Spleen (tissue), 11 donors: ENCODE measurements at regions not wholly inside any gene's neighbourhood (a gene's known extent, or its start where the extent isn't known, plus 50 kb on each side); places are given as distances from the start of the nearest gene placed in this dataset.

Experiments used
- DNase-seq: peaks from one replicate; pipeline ENCODE4 v3.0.0-alpha.2; 2020
- H3K27ac ChIP-seq, 8 donors: fragments of 200-600 bp; sonication (generic) in 7 of 8; 1 replicate in 4 of 8; 2 replicates in 4 of 8; pipeline versions ENCODE4 v1.5.0 to v1.8.0; 2016 to 2021; ENCODE audit warnings: inconsistent platforms in 4 of 8, mild to moderate bottlenecking in 4 of 8, moderate library complexity in 1 of 8
- H3K27me3 ChIP-seq, 7 donors: fragments of 200-600 bp; sonication (generic) in 6 of 7; replicated peaks in 1 of 7; 1 replicate in 4 of 7; 2 replicates in 3 of 7; pipeline versions ENCODE4 v1.5.0 to v1.8.0; 2016 to 2021; ENCODE audit warnings: inconsistent platforms in 3 of 7, mild to moderate bottlenecking in 1 of 7
- H3K36me3 ChIP-seq, 6 donors: fragments of 200-600 bp; sonication (generic) in 5 of 6; 1 replicate in 4 of 6; 2 replicates in 2 of 6; pipeline versions ENCODE4 v1.5.0 to v1.8.0; 2016 to 2021; ENCODE audit warnings: inconsistent platforms in 2 of 6
- H3K4me1 ChIP-seq, 6 donors: fragments of 200-600 bp; sonication (generic) in 5 of 6; 1 replicate in 3 of 6; 2 replicates in 3 of 6; pipeline versions ENCODE4 v1.5.0 to v1.8.0; 2016 to 2021; ENCODE audit warnings: inconsistent platforms in 3 of 6
- H3K4me3 ChIP-seq, 8 donors: fragments of 200-600 bp; sonication (generic) in 7 of 8; 1 replicate in 4 of 8; 2 replicates in 4 of 8; pipeline versions ENCODE4 v1.5.0 to v1.8.0; 2016 to 2021; ENCODE audit warnings: inconsistent platforms in 4 of 8, mild to moderate bottlenecking in 4 of 8, moderate library complexity in 2 of 8
- H3K9me3 ChIP-seq, 8 donors: fragments of 200-600 bp; sonication (generic) in 7 of 8; 1 replicate in 4 of 8; 2 replicates in 4 of 8; pipeline versions ENCODE4 v1.5.0 to v1.8.0; 2016 to 2021; ENCODE audit warnings: inconsistent platforms in 4 of 8
- CTCF ChIP-seq, 11 experiments: fragments of 200-600 bp in 7 of 11; fragments of 450-650 bp in 4 of 11; sonication (generic) in 4 of 11; IDR thresholded peaks in 8 of 11; conservative IDR thresholded peaks in 3 of 11; 1 replicate in 7 of 11; 2 replicates in 4 of 11; pipeline versions ENCODE4 v1.4.0 to v1.8.0; 2016 to 2021; ENCODE audit warnings: antibody characterized with exemption in 11 of 11, inconsistent platforms in 4 of 11, mild to moderate bottlenecking in 1 of 11
- POLR2A ChIP-seq, 3 donors: fragments of 450-650 bp; IDR thresholded peaks; one replicate each; pipeline ENCODE4 v1.5.1; 2017; ENCODE audit warnings: antibody characterized with exemption in 3 of 3, mild to moderate bottlenecking in 1 of 3
- POLR2AphosphoS5 ChIP-seq, 3 donors: sonication (generic); formaldehyde crosslinking; IDR thresholded peaks; one replicate each; pipeline ENCODE4 v1.5.1; 2017; ENCODE audit warnings: antibody characterized with exemption in 3 of 3
- WGBS, 5 donors: extraction: QIAGEN DNeasy Blood & Tissue Kit in 3 of 5; methylation state at CpG; one replicate each; pipeline versions ENCODE4 v1.1.5 to v1.1.7; 2013 to 2018; 5-methylcytosine and 5-hydroxymethylcytosine counted together
- intact Hi-C: fragments of 100-400 bp; cut with DNase I; formaldehyde crosslinking; loops from one replicate; pipeline ENCODE4 v1.15.0; 2023; ENCODE audit warnings: low total_unique reads
- donor health status: healthy with polysubstance abuse.
- donor health status: DM: no; HTN: no; CAD: no; lungs with moderate emphysema.
- donor health status: DM: no; HTN: no; CAD: no.
- donor health status: Bipolar disorder and iron deficiency.
- donor health status: healthy.
- donor health status: DM: no; HTN: no; CAD: no.
- donor health status: DM: yes; HTN: yes; CAD: no.

DNA sequence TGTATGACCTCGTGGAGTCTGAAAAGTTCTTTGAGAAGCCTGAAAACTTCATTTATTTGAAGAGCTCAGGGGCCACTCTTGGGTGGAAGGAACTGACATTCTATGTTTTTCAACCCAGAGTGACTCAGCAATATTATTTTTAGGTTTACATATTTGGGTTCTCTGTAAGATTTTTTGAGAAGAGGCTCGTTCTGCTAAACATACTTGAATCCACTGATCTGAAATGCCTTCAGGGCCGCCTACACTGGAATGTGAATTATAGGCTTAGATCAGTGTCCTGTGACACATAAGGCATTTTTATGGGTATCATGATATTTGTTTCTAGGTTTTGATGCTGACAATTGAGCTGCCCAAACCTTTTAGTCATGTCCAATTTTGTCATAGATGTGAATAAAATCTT lies 86.2 kb downstream of the PSAT1 start:
- Histone ChIP-seq H3K27me3 (no peaks in the 10 kb centered on the region), H3K36me3 (no peaks in the 10 kb centered on the region), H3K4me3 (no peak overlapping the region), H3K9me3 (no peaks in the 10 kb centered on the region), H3K27ac (no peak overlapping the region), H3K4me1 (no peaks in the 10 kb centered on the region)
- intact Hi-C loops = no loop called here
- TF ChIP-seq POLR2AphosphoS5 (IDR thresholded peaks at IDR 0.05) (no peak), CTCF (IDR thresholded peaks at IDR 0.05 in 8 of 11, conservative IDR thresholded peaks at IDR 0.05 in 3 of 11) (no peak)
- WGBS, 5 donors = 16 to 47% (median 28%) methylated on average over 3 of the region's 3 CpGs
- no peak for DNase-seq

DNA sequence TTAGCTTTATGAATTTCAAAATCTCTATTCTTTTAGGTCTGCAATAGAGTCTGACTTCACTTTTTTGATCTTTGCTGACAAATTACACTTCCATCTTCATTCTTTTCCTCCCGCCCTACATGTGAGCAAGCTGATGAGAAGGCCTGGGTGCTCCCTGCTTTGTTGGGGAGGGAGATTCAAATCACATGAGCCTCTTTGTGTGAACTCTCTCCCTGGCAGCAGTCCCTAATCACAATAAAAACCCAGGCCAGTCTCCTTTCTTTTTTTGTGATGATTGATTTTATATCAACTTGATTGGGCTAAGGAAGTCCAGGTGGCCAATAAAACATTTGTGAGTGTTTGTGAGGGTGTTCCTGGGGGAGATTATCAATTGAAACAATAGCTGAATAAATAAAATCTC lies 89.4 kb downstream of the PSAT1 start:
- no peaks in the 10 kb centered on the region for H3K9me3 ChIP-seq
- H3K27ac ChIP-seq = no peak overlapping the region
- H3K27me3 ChIP-seq = no peaks in the 10 kb centered on the region
- H3K4me1 ChIP-seq = no peaks in the 10 kb centered on the region
- H3K36me3 ChIP-seq = no peaks in the 10 kb centered on the region
- no peak overlapping the region for H3K4me3 ChIP-seq
- DNase-seq = no peak
- WGBS, 5 donors = 78 to 97% (median 90%) methylated on average over 1 of the region's 1 CpG
- intact Hi-C loops = no loop called here
- no peak for TF ChIP-seq POLR2A (IDR thresholded peaks at IDR 0.05)
- TF ChIP-seq POLR2AphosphoS5 (IDR thresholded peaks at IDR 0.05) = no peak
- TF ChIP-seq CTCF (IDR thresholded peaks at IDR 0.05 in 8 of 11, conservative IDR thresholded peaks at IDR 0.05 in 3 of 11) = no peak

GRCh38 chr9:78386773-78387172 lies 89.8 kb downstream of the PSAT1 start:
- Histone ChIP-seq H3K27me3 (no peaks in the 10 kb centered on the region), H3K27ac (no peak overlapping the region), H3K9me3 (no peaks in the 10 kb centered on the region), H3K36me3 (no peaks in the 10 kb centered on the region), H3K4me3 (no peak overlapping the region), H3K4me1 (no peaks in the 10 kb centered on the region)
- TF ChIP-seq POLR2AphosphoS5 (IDR thresholded peaks at IDR 0.05) = no peak
- TF ChIP-seq CTCF (IDR thresholded peaks at IDR 0.05 in 8 of 11, conservative IDR thresholded peaks at IDR 0.05 in 3 of 11) = no peak
- no peak for TF ChIP-seq POLR2A (IDR thresholded peaks at IDR 0.05)
- intact Hi-C loops = no loop called here
- DNase-seq = no peak

DNA sequence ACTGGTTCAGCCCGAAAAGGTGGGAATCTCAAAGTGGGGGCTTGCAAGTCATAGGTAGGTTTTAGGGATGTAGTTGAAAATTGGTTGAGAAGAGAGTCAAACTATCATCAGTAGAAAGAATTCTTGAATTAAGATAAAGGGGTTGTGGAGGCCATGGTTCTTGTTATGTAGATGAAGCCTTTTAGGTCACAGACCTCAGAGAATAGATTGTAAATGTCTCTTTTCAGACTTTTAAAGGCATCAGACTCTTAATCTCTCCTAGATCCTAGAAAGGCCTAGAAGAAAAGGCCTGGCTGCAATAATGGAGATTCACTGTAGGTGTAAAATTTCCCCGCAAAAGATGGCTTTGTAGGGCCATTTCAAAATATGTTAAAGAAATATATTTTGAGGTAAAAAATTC lies 96.4 kb downstream of the PSAT1 start:
- Histone ChIP-seq H3K36me3 (no peaks in the 10 kb centered on the region), H3K9me3 (peaks cover 0 to 24% (median 14%) of the 10 kb centered on the region in 8 donors), H3K27me3 (peaks cover 0 to 15% (median 0%) of the 10 kb centered on the region in 7 donors), H3K27ac (no peak overlapping the region), H3K4me3 (no peak overlapping the region), H3K4me1 (no peaks in the 10 kb centered on the region)
- WGBS, 5 donors = 81 to 92% (median 85%) methylated on average over 2 of the region's 2 CpGs
- intact Hi-C loops = no loop called here
- no peak for DNase-seq
- TF ChIP-seq POLR2A (IDR thresholded peaks at IDR 0.05) (no peak), POLR2AphosphoS5 (IDR thresholded peaks at IDR 0.05) (no peak), CTCF (IDR thresholded peaks at IDR 0.05 in 8 of 11, conservative IDR thresholded peaks at IDR 0.05 in 3 of 11) (no peak)
